HL-60 (cell line): ENCODE measurements at regions not wholly inside any gene's neighbourhood (a gene's known extent, or its start where the extent isn't known, plus 50 kb on each side); places are given as distances from the start of the nearest gene placed in this dataset.

Experiments
- CTCF ChIP-seq: IDR thresholded peaks from one replicate; pipeline ENCODE4 v1.5.1; 2011; ENCODE audit warnings: low read length, control low read depth, inconsistent platforms; ENCODE audit not compliant: insufficient read depth
- GABPA ChIP-seq: IDR thresholded peaks from 2 replicates; pipeline ENCODE4 v1.6.1; 2012; ENCODE audit warnings: low read depth
- POLR2AphosphoS5 ChIP-seq: IDR thresholded peaks from 2 replicates; pipeline ENCODE4 v1.6.1; 2012; ENCODE audit warnings: low read depth
- REST ChIP-seq: IDR thresholded peaks from 2 replicates; pipeline ENCODE4 v1.6.1; 2012; ENCODE audit warnings: low read depth; ENCODE audit not compliant: insufficient replicate concordance

GRCh38 chr5:147065071-147065470 is 169.8 kb upstream of the STK32A start:
- no peak for TF ChIP-seq CTCF
- TF ChIP-seq GABPA = no peak
- no peak for TF ChIP-seq POLR2AphosphoS5
- no peak for TF ChIP-seq REST
